ENCODE measurements at regions not wholly inside any gene's neighbourhood (a gene's known extent, or its start where the extent isn't known, plus 50 kb on each side); places are given as distances from the start of the nearest gene placed in this dataset.

- TF ChIP-seq, protein P1, sequence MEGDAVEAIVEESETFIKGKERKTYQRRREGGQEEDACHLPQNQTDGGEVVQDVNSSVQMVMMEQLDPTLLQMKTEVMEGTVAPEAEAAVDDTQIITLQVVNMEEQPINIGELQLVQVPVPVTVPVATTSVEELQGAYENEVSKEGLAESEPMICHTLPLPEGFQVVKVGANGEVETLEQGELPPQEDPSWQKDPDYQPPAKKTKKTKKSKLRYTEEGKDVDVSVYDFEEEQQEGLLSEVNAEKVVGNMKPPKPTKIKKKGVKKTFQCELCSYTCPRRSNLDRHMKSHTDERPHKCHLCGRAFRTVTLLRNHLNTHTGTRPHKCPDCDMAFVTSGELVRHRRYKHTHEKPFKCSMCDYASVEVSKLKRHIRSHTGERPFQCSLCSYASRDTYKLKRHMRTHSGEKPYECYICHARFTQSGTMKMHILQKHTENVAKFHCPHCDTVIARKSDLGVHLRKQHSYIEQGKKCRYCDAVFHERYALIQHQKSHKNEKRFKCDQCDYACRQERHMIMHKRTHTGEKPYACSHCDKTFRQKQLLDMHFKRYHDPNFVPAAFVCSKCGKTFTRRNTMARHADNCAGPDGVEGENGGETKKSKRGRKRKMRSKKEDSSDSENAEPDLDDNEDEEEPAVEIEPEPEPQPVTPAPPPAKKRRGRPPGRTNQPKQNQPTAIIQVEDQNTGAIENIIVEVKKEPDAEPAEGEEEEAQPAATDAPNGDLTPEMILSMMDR (IDR thresholded peaks at IDR 0.05; ENCODE audit: poor library complexity), result no peak
- TF ChIP-seq EZH2phosphoT487 (IDR thresholded peaks at IDR 0.05; ENCODE audit: low read depth, severe bottlenecking, unreplicated experiment), result no peak
Observed at GRCh38 chr6:88380618-88381288, 214.6 kb upstream of the CNR1 start.
